ENCODE measurements at regions not wholly inside any gene's neighbourhood (a gene's known extent, or its start where the extent isn't known, plus 50 kb on each side); places are given as distances from the start of the nearest gene placed in this dataset.
"Not testable (repeated sequence)": the region's sequence is repeated elsewhere in the genome, so short reads cannot be mapped to it uniquely, and the experiment has no call there.

DNA sequence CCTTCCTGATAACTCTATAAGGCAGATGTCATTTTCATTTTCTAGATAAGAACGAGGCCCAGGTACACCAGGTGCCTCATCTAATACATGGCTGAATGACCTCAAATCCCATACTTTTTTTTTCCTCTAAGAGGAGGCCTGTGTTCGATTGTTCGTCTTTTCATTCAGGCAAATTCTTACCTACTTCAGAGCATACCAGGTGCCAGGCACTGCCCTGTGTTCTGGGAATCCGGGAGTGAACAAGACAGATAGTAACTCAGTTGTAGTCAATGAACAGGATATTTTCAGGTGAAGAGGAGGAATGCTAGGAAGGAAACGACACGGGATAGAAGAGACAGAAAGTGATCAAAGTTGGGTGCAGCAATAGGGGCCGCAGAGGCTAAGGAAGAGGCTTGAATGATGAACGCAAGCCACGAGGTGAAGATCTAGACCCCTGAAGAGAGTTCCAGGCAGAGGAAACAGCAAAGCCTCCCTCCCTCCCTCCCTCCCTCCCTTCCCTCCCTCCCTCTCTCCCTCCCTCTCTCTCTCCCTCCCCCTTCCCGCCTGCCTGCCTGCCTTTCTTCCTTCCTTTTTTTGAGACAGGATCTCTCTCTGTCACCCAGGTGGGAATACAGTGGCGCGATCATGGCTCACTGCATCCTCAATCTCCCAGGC is 150.1 kb upstream of the ZNF217 start:
- no peak for DNase-seq (ENCODE audit: low read depth)

DNA sequence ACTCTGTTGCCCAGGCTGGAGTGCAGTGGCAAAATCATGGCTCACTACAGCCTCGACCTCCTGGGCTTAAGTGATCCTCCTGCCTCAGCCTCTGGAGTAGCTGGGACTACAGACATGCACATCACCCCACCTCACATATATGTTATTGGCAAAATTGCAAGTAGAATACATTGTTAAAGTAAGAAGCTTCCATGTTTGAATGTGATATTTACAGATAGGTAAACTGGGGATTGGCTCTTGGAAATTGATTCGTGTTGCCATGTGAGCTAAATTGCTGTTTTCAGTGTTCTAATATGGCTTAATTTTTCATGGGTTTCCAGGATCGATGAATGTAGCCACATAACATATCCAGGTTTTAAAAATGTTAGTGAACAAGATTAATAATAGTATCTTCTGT is 149.0 kb upstream of the ZNF217 start:
- no peak for DNase-seq (ENCODE audit: low read depth)

- DNase-seq (ENCODE audit: low read depth): no peak
These were observed 148.0 kb upstream of the ZNF217 start for GRCh38 chr20:53741726-53742028.

GRCh38 chr20:53739799-53740785 is 146.5 kb upstream of the ZNF217 start:
- no peak for DNase-seq (ENCODE audit: low read depth)

GRCh38 chr20:53738945-53739798 is 145.5 kb upstream of the ZNF217 start:
- DNase-seq (ENCODE audit: low read depth): no peak

- DNase-seq (ENCODE audit: low read depth): no peak
These were observed 144.7 kb upstream of the ZNF217 start for GRCh38 chr20:53738039-53738944.

- no peak for DNase-seq (ENCODE audit: low read depth)
These were observed 143.9 kb upstream of the ZNF217 start for GRCh38 chr20:53737396-53738038.

DNA sequence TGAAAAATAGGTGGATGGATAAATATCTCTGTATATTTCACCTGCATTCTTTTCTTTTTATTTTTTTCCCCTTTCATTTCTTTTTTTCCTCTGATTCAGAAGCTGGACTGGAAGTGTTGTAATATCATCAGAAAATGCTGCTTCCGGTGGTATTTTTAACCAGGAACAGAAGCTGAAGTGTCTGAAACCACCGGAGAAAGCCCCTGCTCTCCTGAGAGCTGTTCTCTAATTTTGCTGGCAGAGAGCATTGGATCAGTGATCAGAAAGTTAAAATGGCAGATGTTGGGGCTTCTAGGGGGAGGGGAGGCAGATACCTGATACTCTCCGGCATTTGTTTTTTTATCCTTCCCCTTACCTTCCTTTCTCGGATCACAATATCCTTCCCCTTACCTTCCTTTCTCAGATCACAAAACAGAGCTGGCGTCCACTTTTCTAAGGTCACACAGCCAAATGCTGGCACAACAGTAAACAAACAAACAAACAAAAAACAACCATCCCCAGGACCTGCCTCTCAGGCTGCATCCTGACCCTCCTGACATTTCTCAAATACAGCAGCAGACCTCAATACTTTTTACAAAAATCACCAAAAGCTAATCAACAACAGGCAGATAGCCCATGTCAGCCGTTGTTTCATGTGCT is 143.2 kb upstream of the ZNF217 start:
- no peak for DNase-seq (ENCODE audit: low read depth)

GRCh38 chr20:53736122-53736756 is 142.6 kb upstream of the ZNF217 start:
- DNase-seq (ENCODE audit: low read depth): no peak

- DNase-seq (ENCODE audit: low read depth): no peak
These were observed 142.0 kb upstream of the ZNF217 start for GRCh38 chr20:53735536-53736050.

DNA sequence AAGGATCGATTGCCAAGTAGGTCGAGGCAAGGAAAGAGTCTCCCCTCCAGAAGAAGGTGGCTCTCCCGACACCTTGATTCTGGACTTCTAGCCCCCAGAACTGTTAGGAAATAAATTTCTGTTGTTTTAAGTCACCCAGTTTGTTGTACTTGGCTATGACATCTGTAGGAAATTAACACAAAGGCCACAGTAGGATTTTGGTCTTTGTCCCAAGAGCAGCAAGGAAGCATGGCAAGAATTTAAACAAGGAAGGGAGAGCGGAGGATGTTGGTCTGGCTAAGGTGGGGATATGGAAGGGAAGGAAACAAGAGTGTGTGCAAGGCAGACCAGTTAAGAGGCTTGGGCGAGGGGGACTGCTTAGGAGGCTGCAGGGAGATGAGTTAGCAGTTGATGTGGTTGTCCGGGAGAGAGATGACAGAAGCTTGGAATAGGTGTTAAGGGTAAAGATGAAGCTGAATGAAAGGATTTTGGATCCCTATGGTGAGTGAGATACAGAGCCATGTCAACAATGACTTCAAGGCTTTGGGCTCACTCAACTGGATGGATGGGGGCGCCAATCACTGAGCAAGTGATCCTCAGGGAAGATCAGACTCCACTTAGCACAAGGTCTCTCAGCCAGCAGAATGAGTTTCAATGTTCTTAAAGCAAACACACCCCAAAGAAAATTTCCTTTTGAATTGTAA is 140.5 kb upstream of the ZNF217 start:
- DNase-seq (ENCODE audit: low read depth): no peak

- DNase-seq (ENCODE audit: low read depth): no peak
These were observed 138.0 kb upstream of the ZNF217 start for GRCh38 chr20:53731595-53731994.

DNA sequence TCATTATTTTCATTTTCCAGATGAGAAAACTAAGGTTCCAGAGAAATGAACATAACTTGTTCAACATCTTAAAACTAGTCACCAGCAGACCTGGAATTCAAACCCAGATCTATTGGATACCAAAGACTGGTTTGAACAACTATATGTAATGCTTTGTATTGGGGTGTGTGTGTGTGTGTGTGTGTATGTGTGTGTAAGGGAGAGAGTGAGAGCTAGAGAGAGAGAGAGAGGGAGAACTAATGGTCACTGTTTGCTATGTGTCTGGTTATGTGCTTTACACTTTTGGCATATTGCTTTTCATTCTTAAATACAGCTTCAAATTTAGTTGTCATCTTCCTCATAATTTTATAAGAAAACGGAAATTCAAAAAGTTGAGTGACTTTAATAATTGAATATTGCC is 134.7 kb upstream of the ZNF217 start:
- DNase-seq (ENCODE audit: low read depth): no peak

- not testable (repeated sequence) for DNase-seq (ENCODE audit: low read depth)
These were observed 133.6 kb upstream of the ZNF217 start for GRCh38 chr20:53727239-53727638.

DNA sequence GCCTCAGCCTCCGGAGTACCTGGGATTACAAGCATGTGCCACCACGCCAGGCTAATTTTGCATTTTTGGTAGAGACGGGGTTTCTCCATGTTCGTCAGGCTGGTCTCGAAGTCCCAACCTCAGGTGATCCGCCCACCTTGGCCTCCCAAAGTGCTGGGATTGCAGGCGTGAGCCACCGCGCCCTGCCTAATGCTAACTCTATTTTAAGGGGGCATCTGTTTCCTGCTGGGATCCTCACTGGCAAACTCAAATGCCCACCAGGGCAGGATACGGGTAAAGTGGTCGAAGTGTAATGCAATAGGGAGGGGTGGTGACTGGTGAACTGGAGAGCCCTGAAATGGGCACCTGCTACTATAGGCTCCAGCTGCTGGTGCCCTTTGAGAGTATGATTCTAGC is 131.9 kb upstream of the ZNF217 start:
- DNase-seq (ENCODE audit: low read depth): no peak

- no peak for DNase-seq (ENCODE audit: low read depth)
These were observed 130.0 kb upstream of the ZNF217 start for GRCh38 chr20:53723621-53724020.

- DNase-seq (ENCODE audit: low read depth): no peak
These were observed 129.4 kb upstream of the ZNF217 start for GRCh38 chr20:53723045-53723444.

GRCh38 chr20:53722515-53723036 is 128.9 kb upstream of the ZNF217 start:
- DNase-seq (ENCODE audit: low read depth): no peak

- not testable (repeated sequence) for DNase-seq (ENCODE audit: low read depth)
These were observed 127.9 kb upstream of the ZNF217 start for GRCh38 chr20:53721445-53721963.

Data from CMK (cell line).